Calu3 (cell line): ENCODE measurements at regions not wholly inside any gene's neighbourhood (a gene's known extent, or its start where the extent isn't known, plus 50 kb on each side); places are given as distances from the start of the nearest gene placed in this dataset.

Experiments used
- BruUV-seq: library from RNA; stranded (reverse); fragments of 400-500 nt; replicated peaks from 2 replicates; lab custom pipeline; 2021; lab: Mats Ljungman, UMichigan
- CTCF ChIA-PET: fragments of 300-600 bp; sonication (Branson Sonifier 250); formaldehyde crosslinking; loops from one replicate; lab custom pipeline; 2022; ENCODE audit warnings: antibody characterized with exemption; lab: Charles Lee
- DNase-seq: peaks from one replicate; pipeline ENCODE4 v3.0.0; 2022
- H3K27ac Mint-ChIP-seq: one replicate; pipeline ENCODE4 v1.8.0; 2022; ENCODE audit warnings: mixed read lengths; ENCODE audit not compliant: unreplicated experiment
- H3K27me3 Mint-ChIP-seq: one replicate; pipeline ENCODE4 v1.8.0; 2022; ENCODE audit warnings: mixed read lengths; ENCODE audit not compliant: unreplicated experiment
- H3K36me3 Mint-ChIP-seq: one replicate; pipeline ENCODE4 v1.8.0; 2022; ENCODE audit warnings: mild to moderate bottlenecking, moderate library complexity, mixed read lengths; ENCODE audit not compliant: insufficient read depth, unreplicated experiment
- H3K4me1 Mint-ChIP-seq: one replicate; pipeline ENCODE4 v1.8.0; 2022; ENCODE audit warnings: mild to moderate bottlenecking, low read depth, mixed read lengths; ENCODE audit not compliant: unreplicated experiment
- H3K4me3 Mint-ChIP-seq: one replicate; pipeline ENCODE4 v1.8.0; 2022; ENCODE audit warnings: mild to moderate bottlenecking, low read depth, moderate library complexity, mixed read lengths; ENCODE audit not compliant: unreplicated experiment
- H3K9me3 Mint-ChIP-seq: one replicate; pipeline ENCODE4 v1.8.0; 2022; ENCODE audit warnings: low read depth, mixed read lengths; ENCODE audit not compliant: unreplicated experiment
- CTCF ChIP-seq: fragments of 200-600 bp; IDR thresholded peaks from one replicate; pipeline ENCODE4 v1.8.0; 2022; ENCODE audit warnings: antibody characterized with exemption; ENCODE audit not compliant: unreplicated experiment
- intact Hi-C: fragments of 100-400 bp; cut with micrococcal nuclease; formaldehyde crosslinking; loops from one replicate; pipeline ENCODE4 v1.10.0; 2022; ENCODE audit not compliant: unreplicated experiment

- no peaks in the 10 kb centered on the region for H3K9me3 Mint-ChIP-seq
- no peak for TF ChIP-seq CTCF
- no peak overlapping the region for H3K27ac Mint-ChIP-seq
- DNase-seq: no peak
- CTCF ChIA-PET: no interaction called here
- no peaks in the 10 kb centered on the region for H3K36me3 Mint-ChIP-seq
- peaks cover 31% of the 10 kb centered on the region for H3K27me3 Mint-ChIP-seq
- intact Hi-C loops: loop anchor here (5.0 kb wide), 1 partner anchor 267 kb away; no protein-coding TSS in a partner anchor
- H3K4me3 Mint-ChIP-seq: no peak overlapping the region
- no TSS peak for BruUV-seq
- peaks cover 9% of the 10 kb centered on the region for H3K4me1 Mint-ChIP-seq
These were observed 139.1 kb upstream of the MRPS22 start for GRCh38 chr3:139204728-139205127.

- Mint-ChIP-seq H3K4me3 (no peak overlapping the region), H3K27ac (no peak overlapping the region), H3K9me3 (no peaks in the 10 kb centered on the region), H3K36me3 (no peaks in the 10 kb centered on the region), H3K27me3 (peaks cover 24% of the 10 kb centered on the region), H3K4me1 (no peaks in the 10 kb centered on the region)
- DNase-seq: no peak
- intact Hi-C loops: no loop called here
- TF ChIP-seq CTCF: no peak
- no TSS peak for BruUV-seq
- CTCF ChIA-PET: interaction anchor here (0.6 to 1.0 kb wide), 2 partner anchors 23 to 1770 kb away, joined by 3 to 4 read pairs; no protein-coding TSS in a partner anchor
These were observed 129.9 kb upstream of the MRPS22 start for GRCh38 chr3:139213936-139214335.

DNA sequence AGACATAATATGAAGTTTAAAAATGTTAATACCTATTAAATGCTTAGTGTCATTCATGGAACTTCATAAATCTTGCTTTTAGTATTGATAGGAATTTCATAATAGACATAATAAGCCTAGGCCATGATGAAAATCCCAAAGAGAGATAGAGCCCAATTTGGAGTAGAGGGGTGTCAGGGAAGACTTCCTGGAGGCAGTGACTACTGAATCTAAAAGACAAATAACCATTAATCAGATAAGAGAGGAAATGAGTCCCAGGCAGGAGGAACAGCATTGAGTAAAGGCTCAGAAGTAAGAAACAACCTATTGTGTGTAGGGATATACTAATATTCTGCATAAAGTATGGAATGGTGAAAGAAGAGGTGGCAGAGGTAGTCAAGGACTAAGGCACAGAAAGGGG is 126.9 kb upstream of the MRPS22 start:
- Mint-ChIP-seq H3K27me3 (peaks cover 26% of the 10 kb centered on the region), H3K36me3 (no peaks in the 10 kb centered on the region), H3K27ac (no peak overlapping the region), H3K4me1 (no peaks in the 10 kb centered on the region), H3K9me3 (no peaks in the 10 kb centered on the region), H3K4me3 (no peak overlapping the region)
- CTCF ChIA-PET: no interaction called here
- no peak for DNase-seq
- BruUV-seq: no TSS peak
- intact Hi-C loops: no loop called here
- no peak for TF ChIP-seq CTCF

DNA sequence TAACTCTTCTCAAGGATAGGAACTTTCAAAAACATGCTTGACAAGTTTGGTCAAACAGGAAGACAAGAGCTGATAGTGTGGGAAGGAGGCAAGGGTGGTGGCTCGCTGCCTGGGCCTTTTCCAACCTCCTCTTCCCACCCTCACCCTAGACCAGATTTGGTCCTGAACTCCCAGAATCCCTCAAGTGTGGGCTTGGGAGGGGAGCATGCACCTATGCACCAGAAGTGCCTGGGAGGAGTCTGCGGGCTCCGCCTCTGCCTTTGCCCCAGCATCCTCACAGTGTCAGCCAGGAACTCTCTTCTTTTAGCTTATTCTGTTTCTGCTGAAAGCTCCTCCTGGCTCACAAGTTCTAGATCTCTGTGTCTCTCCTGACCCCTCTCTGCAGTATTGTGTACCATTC is 126.2 kb upstream of the MRPS22 start:
- DNase-seq: no peak
- Mint-ChIP-seq H3K4me1 (no peaks in the 10 kb centered on the region), H3K27me3 (peaks cover 32% of the 10 kb centered on the region), H3K36me3 (no peaks in the 10 kb centered on the region), H3K27ac (no peak overlapping the region), H3K4me3 (no peak overlapping the region), H3K9me3 (no peaks in the 10 kb centered on the region)
- CTCF ChIA-PET: no interaction called here
- TF ChIP-seq CTCF: no peak
- BruUV-seq: no TSS peak
- intact Hi-C loops: no loop called here
